GM12878 (cell line): ENCODE measurements at regions not wholly inside any gene's neighbourhood (a gene's known extent, or its start where the extent isn't known, plus 50 kb on each side); places are given as distances from the start of the nearest gene placed in this dataset.

Experiments used
- ATAC-seq: fragments of 200-7000 bp; cut with Tn5 transposase; 3 replicates; pipeline ENCODE4 v1.9.1; 2020; ENCODE audit warnings: mild to moderate bottlenecking, moderate library complexity
- BruUV-seq: library from RNA; stranded (reverse); fragments of 400-500 nt; replicated peaks from 2 replicates; lab custom pipeline; 2021; lab: Mats Ljungman, UMichigan
- CTCF ChIA-PET: fragments of 300-600 bp; sonication (Branson Sonifier 250); formaldehyde crosslinking; extraction: SDS; loops from one replicate; lab custom pipeline; 2021; ENCODE audit warnings: inconsistent platforms; lab: Yijun Ruan, JAX
- POLR2A ChIA-PET: fragments of 350-600 bp; formaldehyde crosslinking; extraction: SDS; loops from one replicate; lab custom pipeline; 2021; ENCODE audit warnings: inconsistent platforms; lab: Charles Lee
- RAD21 ChIA-PET: fragments of 300-600 bp; sonication (Branson Sonifier 250); formaldehyde crosslinking; loops from one replicate; lab custom pipeline; 2023; ENCODE audit warnings: antibody characterized with exemption; ENCODE audit not compliant: unreplicated experiment; lab: Charles Lee
- SMC1A ChIA-PET: fragments of 300-600 bp; sonication (Branson Sonifier 250); formaldehyde crosslinking; loops from one replicate; lab custom pipeline; 2023; ENCODE audit not compliant: unreplicated experiment, uncharacterized antibody; lab: Charles Lee
- DNase-seq: peaks from one replicate; pipeline ENCODE4 v3.0.0-alpha.2; 2011; ENCODE audit warnings: low read depth, low spot score
- FAIRE-seq: peaks from 3 replicates; lab custom pipeline; 2011; peaks lifted over from hg19 to GRCh38; lab: Jason Lieb, UNC
- H2AFZ ChIP-seq: 2 replicates; pipeline ENCODE4 v1.6.0; 2011; ENCODE audit warnings: low read depth, low read length, control low read depth; ENCODE audit not compliant: control insufficient read depth
- H3K27ac ChIP-seq: 2 replicates; pipeline ENCODE4 v1.5.1; 2011; ENCODE audit warnings: control low read depth; ENCODE audit not compliant: control insufficient read depth, insufficient read depth
- H3K27me3 ChIP-seq, 2 experiments: replicated peaks in 1 of 2; 2 replicates each; pipeline versions ENCODE4 v1.6.0 to v1.6.1; 2011; ENCODE audit warnings: low read length in 1 of 2; ENCODE audit not compliant: control insufficient read depth in 2 of 2, insufficient read depth in 2 of 2
- H3K36me3 ChIP-seq, 2 experiments: 2 replicates each; pipeline ENCODE4 v1.5.1; 2011; ENCODE audit warnings: low read length in 1 of 2; ENCODE audit not compliant: control insufficient read depth in 2 of 2, insufficient read depth in 2 of 2
- H3K4me1 ChIP-seq: 2 replicates; pipeline ENCODE4 v1.6.1; 2011; ENCODE audit warnings: mild to moderate bottlenecking, low read length, moderate library complexity, mixed read lengths; ENCODE audit not compliant: control insufficient read depth, insufficient read depth
- H3K4me2 ChIP-seq: 2 replicates; pipeline ENCODE4 v1.6.0; 2011; ENCODE audit warnings: control low read depth; ENCODE audit not compliant: control insufficient read depth, insufficient read depth
- H3K4me3 ChIP-seq: fragments of 200-600 bp; sonication (generic); 2 replicates; pipeline ENCODE4 v1.5.1; 2016
- H3K79me2 ChIP-seq: 2 replicates; pipeline ENCODE4 v1.6.0; 2011; ENCODE audit warnings: low read length; ENCODE audit not compliant: control insufficient read depth, insufficient read depth
- H3K9ac ChIP-seq: 2 replicates; pipeline ENCODE4 v1.8.0; 2011; ENCODE audit warnings: low read length, control low read depth, mixed read lengths; ENCODE audit not compliant: control insufficient read depth, insufficient read depth
- H3K9me3 ChIP-seq: replicated peaks from 3 replicates; pipeline ENCODE4 v1.5.1; 2011; ENCODE audit warnings: mild to moderate bottlenecking, low read length; ENCODE audit not compliant: control insufficient read depth, insufficient read depth
- H4K20me1 ChIP-seq: 2 replicates; pipeline ENCODE4 v1.6.0; 2011; ENCODE audit not compliant: control insufficient read depth, insufficient read depth
- BMI1 ChIP-seq: fragments of 450-650 bp; IDR thresholded peaks from 2 replicates; pipeline ENCODE4 v1.6.1; 2016; ENCODE audit warnings: mild to moderate bottlenecking, moderate library complexity, borderline replicate concordance
- EP300 ChIP-seq, 2 experiments: fragments of 150-350 bp in 1 of 2; IDR thresholded peaks; 2 replicates each; pipeline ENCODE4 v1.6.1; 2011 to 2012; ENCODE audit warnings: low read depth in 2 of 2, low read length in 2 of 2, borderline replicate concordance in 1 of 2, improper control_type of control experiment in 1 of 2, inconsistent platforms in 1 of 2; ENCODE audit not compliant: control insufficient read depth in 1 of 2
- MAX ChIP-seq: IDR thresholded peaks from 2 replicates; pipeline ENCODE4 v1.6.1; 2012; ENCODE audit warnings: low read depth, low read length, improper control_type of control experiment
- POLR2AphosphoS5 ChIP-seq: IDR thresholded peaks from 2 replicates; pipeline ENCODE4 v1.6.1; 2011; ENCODE audit warnings: mild to moderate bottlenecking, low read length, inconsistent platforms
- SP1 ChIP-seq: IDR thresholded peaks from one replicate; pipeline ENCODE4 v1.6.1; 2011; ENCODE audit warnings: low read depth, low read length
- WGBS: methylation state at CpG from one replicate; pipeline ENCODE4 v1.1.6; 2016; ENCODE audit warnings: low lambda C conversion rate; ENCODE audit not compliant: insufficient replicate concordance, insufficient coverage; ENCODE audit errors: missing lambda C conversion rate; 5-methylcytosine and 5-hydroxymethylcytosine counted together
- in situ Hi-C: fragments of 300-500 bp; cut with MboI; formaldehyde crosslinking; loops from 9 replicates; pipeline ENCODE4 v1.14.3; 2018; ENCODE audit warnings: mixed read lengths
- intact Hi-C: fragments of 100-400 bp; cut with micrococcal nuclease; formaldehyde crosslinking; loops from one replicate; pipeline ENCODE4 v1.14.2; 2022; ENCODE audit not compliant: unreplicated experiment
- TF ChIP-seq, protein P1 (sequence below): fragments of 450-650 bp; IDR thresholded peaks from 2 replicates; pipeline ENCODE4 v1.6.1; 2016; ENCODE audit warnings: mild to moderate bottlenecking, moderate library complexity, borderline replicate concordance

DNA sequence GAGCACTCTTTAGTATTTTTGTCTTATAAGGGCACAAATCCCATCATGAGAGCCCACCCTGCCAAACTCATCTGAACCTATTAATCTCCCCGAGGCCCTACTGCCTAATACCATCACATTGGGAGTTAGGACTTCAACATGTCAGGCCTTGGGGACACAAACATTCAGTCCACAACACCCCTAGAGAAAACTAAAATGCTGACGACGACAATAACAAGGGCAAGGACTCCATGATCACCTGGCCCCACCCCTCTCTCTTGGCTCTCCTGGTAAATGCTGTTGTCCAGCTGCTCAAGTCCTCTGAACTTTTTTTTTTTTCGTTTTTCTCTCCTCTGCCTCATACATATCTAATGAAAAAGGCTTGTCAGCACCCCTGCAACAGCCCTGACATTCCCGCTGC, 118.8 kb upstream of the MKI67 start (continued):
- TF ChIP-seq, protein P1, sequence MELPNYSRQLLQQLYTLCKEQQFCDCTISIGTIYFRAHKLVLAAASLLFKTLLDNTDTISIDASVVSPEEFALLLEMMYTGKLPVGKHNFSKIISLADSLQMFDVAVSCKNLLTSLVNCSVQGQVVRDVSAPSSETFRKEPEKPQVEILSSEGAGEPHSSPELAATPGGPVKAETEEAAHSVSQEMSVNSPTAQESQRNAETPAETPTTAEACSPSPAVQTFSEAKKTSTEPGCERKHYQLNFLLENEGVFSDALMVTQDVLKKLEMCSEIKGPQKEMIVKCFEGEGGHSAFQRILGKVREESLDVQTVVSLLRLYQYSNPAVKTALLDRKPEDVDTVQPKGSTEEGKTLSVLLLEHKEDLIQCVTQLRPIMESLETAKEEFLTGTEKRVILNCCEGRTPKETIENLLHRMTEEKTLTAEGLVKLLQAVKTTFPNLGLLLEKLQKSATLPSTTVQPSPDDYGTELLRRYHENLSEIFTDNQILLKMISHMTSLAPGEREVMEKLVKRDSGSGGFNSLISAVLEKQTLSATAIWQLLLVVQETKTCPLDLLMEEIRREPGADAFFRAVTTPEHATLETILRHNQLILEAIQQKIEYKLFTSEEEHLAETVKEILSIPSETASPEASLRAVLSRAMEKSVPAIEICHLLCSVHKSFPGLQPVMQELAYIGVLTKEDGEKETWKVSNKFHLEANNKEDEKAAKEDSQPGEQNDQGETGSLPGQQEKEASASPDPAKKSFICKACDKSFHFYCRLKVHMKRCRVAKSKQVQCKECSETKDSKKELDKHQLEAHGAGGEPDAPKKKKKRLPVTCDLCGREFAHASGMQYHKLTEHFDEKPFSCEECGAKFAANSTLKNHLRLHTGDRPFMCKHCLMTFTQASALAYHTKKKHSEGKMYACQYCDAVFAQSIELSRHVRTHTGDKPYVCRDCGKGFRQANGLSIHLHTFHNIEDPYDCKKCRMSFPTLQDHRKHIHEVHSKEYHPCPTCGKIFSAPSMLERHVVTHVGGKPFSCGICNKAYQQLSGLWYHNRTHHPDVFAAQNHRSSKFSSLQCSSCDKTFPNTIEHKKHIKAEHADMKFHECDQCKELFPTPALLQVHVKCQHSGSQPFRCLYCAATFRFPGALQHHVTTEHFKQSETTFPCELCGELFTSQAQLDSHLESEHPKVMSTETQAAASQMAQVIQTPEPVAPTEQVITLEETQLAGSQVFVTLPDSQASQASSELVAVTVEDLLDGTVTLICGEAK = no peak

- Histone ChIP-seq H3K27ac (no peak overlapping the region), H3K9ac (no peak overlapping the region), H3K4me2 (no peak overlapping the region), H3K79me2 (no peaks in the 10 kb centered on the region), H3K27me3 (no peaks in the 10 kb centered on the region), H4K20me1 (no peaks in the 10 kb centered on the region), H3K4me3 (no peak overlapping the region), H2AFZ (no peak overlapping the region), H3K9me3 (no peaks in the 10 kb centered on the region), H3K36me3 (no peaks in the 10 kb centered on the region), H3K4me1 (no peaks in the 10 kb centered on the region)
- intact Hi-C loops = no loop called here
- in situ Hi-C loops = no loop called here
- no TSS peak for BruUV-seq
- CTCF ChIA-PET = no interaction called here
- FAIRE-seq (no peak), DNase-seq (no peak), ATAC-seq (no peak)
- TF ChIP-seq MAX (no peak), BMI1 (no peak), POLR2AphosphoS5 (no peak), SP1 (no peak), EP300 (IDR thresholded peaks at IDR 0.05; ENCODE audit: borderline replicate concordance in 1 of 2, control insufficient read depth in 1 of 2, low read depth in 2 of 2, low read length in 2 of 2) (no peak)
- RAD21 ChIA-PET = no interaction called here
- WGBS = 27% methylated on average over 8 of the region's 8 CpGs
- SMC1A ChIA-PET = no interaction called here
- POLR2A ChIA-PET = no interaction called here
These were observed 121.4 kb upstream of the MKI67 start for GRCh38 chr10:128247576-128247975.
